Hematopoietic multipotent progenitor cell (in vitro differentiated cells): ENCODE measurements at regions not wholly inside any gene's neighbourhood (a gene's known extent, or its start where the extent isn't known, plus 50 kb on each side); places are given as distances from the start of the nearest gene placed in this dataset.
"Not testable (repeated sequence)": the region's sequence is repeated elsewhere in the genome, so short reads cannot be mapped to it uniquely, and the experiment has no call there.

ENCODE experiments used
- DNase-seq, 3 donors: peaks; one replicate each; pipeline ENCODE4 v3.0.0-alpha.2; 2011 to 2015; ENCODE audit warnings: low read depth in 2 of 3, low spot score in 2 of 3

GRCh38 chr3:173217127-173217526 is 76.1 kb upstream of the SPATA16 start:
- no peak for DNase-seq

- DNase-seq: no peak
Observed at GRCh38 chr3:173216063-173216462, 75.0 kb upstream of the SPATA16 start.

GRCh38 chr3:173214576-173214975 is 73.5 kb upstream of the SPATA16 start:
- no peak for DNase-seq

GRCh38 chr3:173199568-173199967 is 58.5 kb upstream of the SPATA16 start:
- DNase-seq: no peak

- DNase-seq: not testable (repeated sequence)
Observed at GRCh38 chr3:173194868-173195267, 53.8 kb upstream of the SPATA16 start.

- DNase-seq: no peak
Observed at GRCh38 chr3:173191611-173192010, 50.6 kb upstream of the SPATA16 start.
